Stimulated activated naive CD8-positive, alpha-beta T cell treated with anti-CD3 and anti-CD28 coated beads, Interleukin-15, Interleukin-2, amounts not matched to agents 100 ng/mL and 50 ng/mL, for 24 hours (primary cell): ENCODE measurements at regions not wholly inside any gene's neighbourhood (a gene's known extent, or its start where the extent isn't known, plus 50 kb on each side); places are given as distances from the start of the nearest gene placed in this dataset.
"Not testable (repeated sequence)": the region's sequence is repeated elsewhere in the genome, so short reads cannot be mapped to it uniquely, and the experiment has no call there.

Source experiments
- H3K27ac Mint-ChIP-seq: one replicate; pipeline ENCODE4 v1.8.0; 2021; ENCODE audit warnings: mild to moderate bottlenecking, mixed read lengths
- H3K27me3 Mint-ChIP-seq: one replicate; pipeline ENCODE4 v1.8.0; 2021; ENCODE audit warnings: mixed read lengths
- H3K36me3 Mint-ChIP-seq: one replicate; pipeline ENCODE4 v1.8.0; 2021; ENCODE audit warnings: low read depth, mixed read lengths
- H3K4me1 Mint-ChIP-seq: one replicate; pipeline ENCODE4 v1.8.0; 2021; ENCODE audit warnings: low read depth, mixed read lengths
- H3K4me3 Mint-ChIP-seq: one replicate; pipeline ENCODE4 v1.8.0; 2021; ENCODE audit warnings: mild to moderate bottlenecking, mixed read lengths
- H3K9me3 Mint-ChIP-seq: one replicate; pipeline ENCODE4 v1.8.0; 2021; ENCODE audit warnings: mixed read lengths

DNA sequence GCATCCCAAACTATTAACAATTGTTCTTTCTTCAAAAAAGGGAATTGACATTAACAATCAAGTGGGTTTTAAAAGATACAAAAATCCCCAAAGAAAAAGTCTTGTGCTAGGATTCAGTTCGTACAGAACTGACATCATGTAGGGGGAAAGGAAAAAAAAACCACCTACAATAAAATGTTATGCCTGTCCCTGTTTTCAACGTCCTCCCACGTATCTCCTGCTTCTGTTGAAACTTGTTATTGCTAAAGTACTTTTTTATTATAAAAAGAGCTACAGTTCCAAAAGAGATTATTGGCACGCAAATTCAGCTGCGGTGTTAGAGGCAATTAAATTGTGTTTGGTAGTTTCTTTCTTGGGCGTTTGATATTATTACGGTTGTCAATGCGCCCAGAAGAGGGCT, 102.8 kb upstream of the PHACTR1 start:
- Mint-ChIP-seq H3K4me3 (no peak overlapping the region), H3K4me1 (no peaks in the 10 kb centered on the region), H3K36me3 (no peaks in the 10 kb centered on the region), H3K9me3 (no peaks in the 10 kb centered on the region), H3K27ac (no peak overlapping the region), H3K27me3 (peaks cover 17% of the 10 kb centered on the region)

DNA sequence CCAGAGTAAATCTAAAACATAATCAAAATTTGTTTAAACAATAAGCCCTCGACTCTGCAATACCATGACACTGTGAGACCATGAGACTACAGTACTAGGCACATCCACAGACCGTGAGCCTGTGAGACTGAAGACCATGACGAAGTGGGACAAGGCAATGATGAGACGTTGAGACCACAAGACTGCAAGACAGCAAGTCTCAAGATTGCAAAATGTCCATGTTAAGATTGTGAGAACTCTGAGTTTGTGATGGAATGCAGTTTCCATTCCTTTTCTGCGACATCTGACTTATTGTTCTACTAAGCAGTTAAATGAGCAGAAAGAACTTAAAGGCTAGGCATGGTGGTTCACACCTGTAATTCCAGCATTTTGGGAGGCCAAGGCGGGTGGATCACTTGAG, 102.1 kb upstream of the PHACTR1 start:
- Mint-ChIP-seq H3K4me3 (no peak overlapping the region), H3K4me1 (no peaks in the 10 kb centered on the region), H3K27me3 (peaks cover 16% of the 10 kb centered on the region), H3K36me3 (no peaks in the 10 kb centered on the region), H3K27ac (no peak overlapping the region), H3K9me3 (no peaks in the 10 kb centered on the region)

DNA sequence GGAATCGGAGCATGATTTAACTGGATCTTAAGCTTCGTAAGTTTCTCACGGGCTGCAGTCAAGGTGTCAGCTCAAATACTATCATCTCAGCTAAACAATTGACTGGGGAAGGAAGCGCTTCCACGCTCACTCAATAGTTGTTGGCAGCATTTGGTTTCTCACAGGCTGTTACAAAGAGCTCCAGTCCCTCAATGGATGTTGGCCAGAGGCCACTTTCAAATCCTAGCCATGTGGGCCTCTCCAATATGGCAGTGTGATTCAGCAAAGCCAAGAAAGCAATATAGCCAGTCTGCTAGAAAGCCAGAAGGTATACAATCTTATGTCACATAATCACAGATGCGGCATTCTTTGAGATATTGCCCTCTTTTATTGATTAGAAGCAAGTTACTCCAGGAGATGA, 98.3 kb upstream of the PHACTR1 start:
- no peaks in the 10 kb centered on the region for H3K4me1 Mint-ChIP-seq
- H3K9me3 Mint-ChIP-seq = no peaks in the 10 kb centered on the region
- H3K4me3 Mint-ChIP-seq = no peak overlapping the region
- peaks cover 7% of the 10 kb centered on the region for H3K27me3 Mint-ChIP-seq
- no peak overlapping the region for H3K27ac Mint-ChIP-seq
- H3K36me3 Mint-ChIP-seq = no peaks in the 10 kb centered on the region

DNA sequence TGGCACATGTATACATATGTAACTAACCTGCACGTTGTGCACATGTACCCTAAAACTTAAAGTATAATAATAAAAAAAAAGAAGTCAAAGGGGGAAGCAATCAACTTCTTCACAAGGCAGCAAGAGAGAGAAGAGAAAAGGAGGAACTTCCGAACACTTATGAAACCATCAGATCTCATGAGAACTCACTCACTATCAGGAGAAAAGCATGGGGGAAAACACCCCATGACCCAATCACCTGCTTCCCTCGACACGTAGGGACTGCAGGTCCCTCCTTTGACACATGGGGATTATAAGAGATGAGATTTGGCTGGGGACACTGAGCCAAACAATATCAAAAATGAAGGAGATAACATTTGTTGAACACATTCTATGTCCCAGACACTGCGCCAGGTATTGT, 94.8 kb upstream of the PHACTR1 start:
- Mint-ChIP-seq H3K4me3 (no peak overlapping the region), H3K4me1 (no peaks in the 10 kb centered on the region), H3K9me3 (no peaks in the 10 kb centered on the region), H3K27me3 (peaks cover 10% of the 10 kb centered on the region), H3K27ac (no peak overlapping the region), H3K36me3 (no peaks in the 10 kb centered on the region)

DNA sequence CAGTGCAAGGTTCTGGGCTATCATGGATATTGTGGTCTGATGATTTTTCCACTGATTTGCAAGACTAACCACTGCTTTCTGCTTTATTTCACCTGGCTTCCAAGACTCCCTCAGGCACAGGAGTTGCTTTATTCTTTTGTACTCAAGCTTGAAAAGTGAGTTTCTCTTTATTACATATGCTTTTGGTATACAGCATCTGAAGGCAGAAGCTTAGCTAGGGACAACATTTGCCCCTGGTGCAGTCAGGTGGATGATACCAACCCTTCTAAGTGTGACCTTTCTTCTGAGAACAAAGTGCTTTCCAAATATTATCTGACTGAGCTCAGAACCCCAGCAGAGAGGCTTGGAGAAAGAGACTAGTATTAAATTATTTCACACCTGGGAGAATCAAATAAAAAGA, 94.0 kb upstream of the PHACTR1 start:
- Mint-ChIP-seq H3K36me3 (no peaks in the 10 kb centered on the region), H3K4me1 (no peaks in the 10 kb centered on the region), H3K27ac (no peak overlapping the region), H3K9me3 (no peaks in the 10 kb centered on the region), H3K4me3 (no peak overlapping the region), H3K27me3 (peaks cover 10% of the 10 kb centered on the region)

DNA sequence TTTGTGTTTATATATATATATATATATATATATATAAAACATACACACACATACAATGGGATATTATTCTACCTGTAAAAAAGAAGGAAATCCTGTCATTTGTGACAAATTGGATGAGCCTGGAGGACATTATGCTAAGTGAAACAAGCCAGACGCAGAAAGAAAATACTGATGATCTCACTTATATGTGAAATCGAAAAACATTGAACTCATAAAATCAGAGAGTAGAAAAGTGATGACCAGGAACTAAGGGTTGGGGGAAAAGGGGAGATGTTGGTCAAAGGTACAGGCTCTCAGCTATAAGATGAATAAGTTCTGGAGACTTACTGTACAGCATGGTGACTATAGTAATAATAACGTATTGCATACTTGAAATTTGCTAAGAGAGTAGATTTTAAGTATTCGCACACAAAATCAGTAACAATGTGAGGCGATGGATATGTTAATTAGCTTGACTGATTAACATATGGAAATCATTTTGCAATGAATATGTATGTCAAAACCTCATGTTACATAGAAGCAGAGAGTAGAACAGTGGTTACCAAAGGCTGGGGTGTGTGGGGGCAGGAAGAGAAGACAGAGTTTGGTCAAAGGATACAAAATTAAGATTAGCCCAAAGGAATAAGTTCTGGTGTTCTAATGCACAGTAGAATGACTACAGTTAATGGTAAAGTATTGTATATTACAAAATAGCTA, 92.3 kb upstream of the PHACTR1 start:
- H3K36me3 Mint-ChIP-seq = no peaks in the 10 kb centered on the region
- no peaks in the 10 kb centered on the region for H3K9me3 Mint-ChIP-seq
- peaks cover 7% of the 10 kb centered on the region for H3K27me3 Mint-ChIP-seq
- no peak overlapping the region for H3K27ac Mint-ChIP-seq
- H3K4me1 Mint-ChIP-seq = no peaks in the 10 kb centered on the region
- no peak overlapping the region for H3K4me3 Mint-ChIP-seq

DNA sequence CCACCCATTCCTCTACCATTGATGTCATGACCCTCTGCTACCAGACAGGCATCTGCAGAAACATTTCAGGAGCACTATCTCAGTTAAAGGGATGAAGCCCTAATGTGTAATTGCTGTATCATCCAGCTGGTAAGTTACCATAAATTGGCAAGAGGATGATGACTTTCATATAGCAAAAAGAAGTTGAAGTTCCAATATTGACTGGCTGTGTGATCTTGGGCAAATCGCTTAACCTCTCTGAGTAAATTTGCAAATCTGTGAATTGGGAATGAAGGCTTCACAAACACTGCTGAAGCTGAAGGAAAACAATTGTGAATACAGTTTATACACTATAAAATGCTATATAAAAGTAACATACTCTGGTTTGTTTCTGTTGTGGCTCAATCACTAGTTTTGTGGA, 89.5 kb upstream of the PHACTR1 start:
- Mint-ChIP-seq H3K27me3 (peaks cover 4% of the 10 kb centered on the region), H3K36me3 (no peaks in the 10 kb centered on the region), H3K9me3 (no peaks in the 10 kb centered on the region), H3K4me3 (no peak overlapping the region), H3K27ac (no peak overlapping the region), H3K4me1 (no peaks in the 10 kb centered on the region)

DNA sequence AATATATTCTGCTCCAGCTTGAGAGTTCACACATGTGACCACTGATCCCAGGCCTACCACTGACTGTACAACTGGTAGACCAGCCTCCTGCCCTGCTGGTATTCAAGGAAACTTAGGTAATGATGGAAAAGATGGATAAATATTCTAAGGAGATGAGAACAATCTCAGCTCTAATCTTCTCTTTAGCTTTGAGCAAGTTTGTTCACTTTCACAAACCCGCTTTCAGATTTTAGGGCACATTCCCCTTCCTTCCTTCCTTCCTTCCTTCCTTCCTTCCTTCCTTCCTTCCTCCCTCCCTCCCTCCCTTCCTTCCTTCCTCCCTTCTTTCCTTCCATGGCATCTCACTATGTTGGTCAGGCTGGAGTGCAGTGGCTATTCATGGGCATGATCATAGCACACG, 88.2 kb upstream of the PHACTR1 start:
- no peaks in the 10 kb centered on the region for H3K9me3 Mint-ChIP-seq
- H3K4me1 Mint-ChIP-seq = no peaks in the 10 kb centered on the region
- H3K36me3 Mint-ChIP-seq = no peaks in the 10 kb centered on the region
- no peak overlapping the region for H3K27ac Mint-ChIP-seq
- H3K27me3 Mint-ChIP-seq = peaks cover 4% of the 10 kb centered on the region
- no peak overlapping the region for H3K4me3 Mint-ChIP-seq

DNA sequence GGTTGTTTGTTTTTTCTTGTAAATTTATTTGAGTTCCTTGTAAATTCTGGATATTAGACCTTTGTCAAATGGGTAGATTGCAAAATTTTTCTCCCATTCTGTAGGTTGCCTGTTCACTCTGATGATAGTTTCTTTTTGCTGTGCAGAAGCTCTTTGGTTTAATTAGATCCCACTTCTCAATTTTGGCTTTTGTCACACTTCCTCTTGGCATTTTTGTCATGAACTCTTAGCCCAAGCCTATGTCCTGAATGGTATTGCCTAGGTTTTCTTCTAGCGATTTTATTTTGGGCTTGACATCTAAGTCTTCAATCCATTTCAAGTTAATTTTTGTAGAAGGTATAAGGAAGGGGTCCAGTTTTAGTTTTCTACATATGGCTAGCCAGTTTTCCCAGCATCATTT, 82.8 kb upstream of the PHACTR1 start:
- not testable (repeated sequence) for H3K36me3 Mint-ChIP-seq, H3K4me1 Mint-ChIP-seq, H3K27ac Mint-ChIP-seq, H3K4me3 Mint-ChIP-seq, H3K9me3 Mint-ChIP-seq
- peaks cover 32% of the 10 kb centered on the region for H3K27me3 Mint-ChIP-seq

DNA sequence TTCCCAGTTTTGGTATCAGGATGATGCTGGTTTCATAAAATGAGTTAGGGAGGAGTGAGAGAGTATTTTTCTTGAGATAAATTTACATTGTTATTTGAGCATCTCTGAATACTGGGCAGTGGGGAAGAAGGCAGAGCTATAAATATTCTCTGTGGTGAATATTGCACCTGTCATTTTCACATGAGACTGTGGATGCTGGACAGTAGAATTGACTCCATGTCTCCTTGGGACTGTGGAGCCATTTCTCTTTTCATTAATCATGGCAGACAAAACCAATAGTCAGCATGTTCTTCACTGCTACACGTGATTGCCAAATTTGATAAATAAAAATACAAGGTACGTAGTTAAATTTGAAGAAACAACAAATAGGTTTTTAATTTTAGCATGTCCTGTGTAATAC, 81.2 kb upstream of the PHACTR1 start:
- no peaks in the 10 kb centered on the region for H3K36me3 Mint-ChIP-seq
- peaks cover 32% of the 10 kb centered on the region for H3K27me3 Mint-ChIP-seq
- no peak overlapping the region for H3K27ac Mint-ChIP-seq
- H3K9me3 Mint-ChIP-seq = no peaks in the 10 kb centered on the region
- no peak overlapping the region for H3K4me3 Mint-ChIP-seq
- H3K4me1 Mint-ChIP-seq = peaks cover 6% of the 10 kb centered on the region

DNA sequence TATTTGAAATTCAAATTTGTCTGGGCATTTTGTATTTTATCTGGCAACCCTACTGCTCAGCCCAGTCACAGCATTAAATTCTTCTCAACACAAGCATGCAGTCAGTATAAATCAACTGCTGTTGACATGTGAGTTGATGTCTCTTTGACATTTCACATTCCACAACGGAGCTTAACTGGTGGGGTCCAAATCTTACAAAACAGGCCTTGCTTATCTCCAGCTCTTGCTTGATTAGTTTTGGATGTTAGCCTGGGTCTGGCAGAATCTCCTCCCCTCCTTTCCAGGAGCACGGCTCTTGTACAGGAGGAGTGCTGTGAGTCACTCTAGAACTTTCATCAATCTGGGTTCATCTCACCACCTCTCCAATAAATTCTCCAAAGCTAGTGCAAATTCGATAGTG, 80.8 kb upstream of the PHACTR1 start:
- Mint-ChIP-seq H3K4me3 (no peak overlapping the region), H3K4me1 (peaks cover 6% of the 10 kb centered on the region), H3K27ac (no peak overlapping the region)

DNA sequence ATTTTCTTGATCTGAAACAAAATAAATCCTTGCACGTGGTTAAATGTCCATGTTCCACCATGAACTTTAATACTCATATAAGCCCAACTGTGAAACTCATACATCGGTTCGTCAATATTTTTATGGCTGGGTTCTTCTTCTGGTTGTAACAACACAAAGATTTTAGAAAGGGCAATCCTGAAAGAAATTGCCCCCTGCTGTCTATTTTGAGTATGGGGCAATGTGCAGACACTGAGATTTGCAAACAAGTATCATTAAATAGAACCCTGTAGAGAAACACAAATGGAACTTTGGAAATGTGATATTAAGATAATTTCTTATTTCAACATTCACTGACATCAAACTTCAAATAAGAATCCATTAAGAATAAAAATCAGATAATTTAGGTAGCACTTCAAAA, 80.2 kb upstream of the PHACTR1 start:
- Mint-ChIP-seq H3K36me3 (no peaks in the 10 kb centered on the region), H3K27me3 (peaks cover 32% of the 10 kb centered on the region), H3K4me1 (peaks cover 6% of the 10 kb centered on the region), H3K27ac (no peak overlapping the region), H3K9me3 (no peaks in the 10 kb centered on the region), H3K4me3 (no peak overlapping the region)

More for the DNA sequence above, 80.8 kb upstream of the PHACTR1 start:
- Mint-ChIP-seq H3K36me3 (no peaks in the 10 kb centered on the region), H3K27me3 (peaks cover 32% of the 10 kb centered on the region), H3K9me3 (no peaks in the 10 kb centered on the region)

DNA sequence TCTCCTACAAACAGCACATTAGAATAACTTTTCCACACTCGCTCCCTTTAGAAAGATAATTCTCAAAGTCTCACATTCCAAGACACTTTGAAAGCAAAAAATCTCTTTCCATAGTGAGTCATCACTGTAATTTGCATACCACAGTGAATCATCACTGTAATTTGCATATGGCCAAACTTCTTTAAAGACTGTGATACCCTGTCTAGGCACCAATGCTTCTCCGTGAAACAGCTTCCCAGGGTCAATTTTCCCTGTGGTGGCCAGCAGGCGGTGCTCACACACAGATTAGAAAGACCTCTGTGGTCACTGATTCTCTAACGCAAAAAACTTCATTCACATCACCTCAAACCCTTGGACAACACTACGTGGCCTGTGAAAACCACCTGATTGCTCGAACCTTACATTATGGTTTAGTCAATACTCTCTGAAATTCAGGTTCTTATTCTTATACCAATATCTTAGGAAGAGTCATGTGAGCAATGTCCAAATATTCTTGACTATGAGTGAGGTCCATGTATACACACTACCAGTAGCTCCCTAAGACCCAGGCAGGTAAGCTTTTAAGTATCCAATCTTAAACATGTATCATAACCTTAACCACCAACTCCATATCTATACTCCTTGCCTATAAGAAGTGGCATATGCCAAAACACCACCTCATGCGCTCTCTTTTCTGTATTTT, 78.5 kb upstream of the PHACTR1 start:
- no peak overlapping the region for H3K27ac Mint-ChIP-seq
- no peak overlapping the region for H3K4me3 Mint-ChIP-seq
- H3K27me3 Mint-ChIP-seq = peaks cover 38% of the 10 kb centered on the region
- H3K4me1 Mint-ChIP-seq = peaks cover 6% of the 10 kb centered on the region
- peaks cover 5% of the 10 kb centered on the region for H3K9me3 Mint-ChIP-seq
- H3K36me3 Mint-ChIP-seq = no peaks in the 10 kb centered on the region

DNA sequence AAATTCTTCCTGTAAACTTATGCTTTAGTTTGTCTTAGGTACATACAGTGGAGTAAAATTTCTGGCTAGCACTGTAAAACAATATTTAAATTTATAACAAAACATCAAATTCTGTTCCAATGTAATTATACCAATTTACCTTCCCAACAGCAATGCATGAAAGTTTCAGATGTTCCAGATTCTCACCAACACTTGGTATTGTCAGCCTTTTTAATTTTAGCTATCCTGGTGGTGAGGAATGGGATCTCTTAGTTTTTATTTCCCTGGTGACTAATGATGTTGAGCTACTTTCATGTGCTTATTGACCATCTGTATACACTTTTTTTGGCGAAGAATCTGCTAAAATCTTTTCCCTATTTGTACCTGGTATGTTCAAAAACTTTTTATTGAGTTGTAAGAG, 76.1 kb upstream of the PHACTR1 start:
- H3K9me3 Mint-ChIP-seq = peaks cover 5% of the 10 kb centered on the region
- peaks cover 23% of the 10 kb centered on the region for H3K27me3 Mint-ChIP-seq
- no peaks in the 10 kb centered on the region for H3K36me3 Mint-ChIP-seq
- no peak overlapping the region for H3K4me3 Mint-ChIP-seq
- no peak overlapping the region for H3K27ac Mint-ChIP-seq
- peaks cover 6% of the 10 kb centered on the region for H3K4me1 Mint-ChIP-seq

DNA sequence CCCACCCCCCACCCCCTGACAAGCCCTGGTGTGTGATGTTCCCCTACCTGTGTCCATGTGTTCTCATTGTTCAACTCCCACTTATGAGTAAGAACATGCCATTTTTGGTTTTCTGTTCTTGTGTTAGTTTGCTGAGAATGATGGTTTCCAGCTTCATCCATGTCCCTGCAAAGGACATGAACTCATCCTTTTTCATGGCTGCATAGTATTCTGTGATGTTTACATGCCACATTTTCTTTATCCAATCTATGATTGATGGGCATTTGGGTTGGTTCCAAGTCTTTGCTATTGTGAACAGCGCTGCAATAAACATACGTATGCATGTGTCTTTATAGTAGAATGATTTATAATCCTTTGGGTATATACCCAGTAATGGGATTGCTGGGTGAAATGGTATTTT, 74.8 kb upstream of the PHACTR1 start:
- H3K4me3 Mint-ChIP-seq, H3K36me3 Mint-ChIP-seq, H3K27ac Mint-ChIP-seq, H3K4me1 Mint-ChIP-seq, H3K9me3 Mint-ChIP-seq: not testable (repeated sequence)
- peaks cover 17% of the 10 kb centered on the region for H3K27me3 Mint-ChIP-seq

DNA sequence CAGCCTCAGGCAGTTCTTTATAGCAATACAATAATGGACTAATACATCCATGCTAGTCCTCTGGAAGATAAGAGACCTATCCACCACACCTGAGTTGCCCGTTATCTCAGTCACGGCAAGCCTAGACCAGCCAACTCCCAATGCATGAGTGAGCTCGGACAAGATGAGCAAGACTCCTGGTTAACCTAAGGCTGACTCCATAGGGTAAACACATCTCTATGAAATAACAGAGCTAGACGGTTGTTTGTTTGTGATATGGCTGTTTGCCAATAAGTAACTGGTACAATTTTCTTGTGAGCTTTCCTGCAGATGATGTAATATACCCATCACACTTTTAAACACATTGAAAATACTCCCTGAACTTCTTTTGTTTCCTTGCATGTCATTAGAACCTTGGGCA, 70.6 kb upstream of the PHACTR1 start:
- no peaks in the 10 kb centered on the region for H3K4me1 Mint-ChIP-seq
- peaks cover 5% of the 10 kb centered on the region for H3K9me3 Mint-ChIP-seq
- no peak overlapping the region for H3K27ac Mint-ChIP-seq
- peaks cover 11% of the 10 kb centered on the region for H3K27me3 Mint-ChIP-seq
- H3K4me3 Mint-ChIP-seq = no peak overlapping the region
- no peaks in the 10 kb centered on the region for H3K36me3 Mint-ChIP-seq
